BLaER1 treated with 17β-estradiol and CSF1 and Interleukin-3, amounts not matched to agents 10 nM and 100 nM (cell line): ENCODE measurements at regions not wholly inside any gene's neighbourhood (a gene's known extent, or its start where the extent isn't known, plus 50 kb on each side); places are given as distances from the start of the nearest gene placed in this dataset.

Experiments
- H3K27ac ChIP-seq, 11 experiments: shearing (Covaris generic); formaldehyde crosslinking; 2 replicates each; pipeline ENCODE4 v1.8.1; 2022
- H3K27me3 ChIP-seq, 11 experiments: shearing (Covaris generic); formaldehyde crosslinking; 2 replicates each; pipeline ENCODE4 v1.8.1; 2022
- H3K36me3 ChIP-seq, 11 experiments: shearing (Covaris generic); formaldehyde crosslinking; 2 replicates each; pipeline ENCODE4 v1.8.1; 2022
- H3K4me1 ChIP-seq, 10 experiments: shearing (Covaris generic); formaldehyde crosslinking; 2 replicates each; pipeline ENCODE4 v1.8.1; 2022
- H3K4me2 ChIP-seq, 11 experiments: shearing (Covaris generic); formaldehyde crosslinking; 2 replicates each; pipeline ENCODE4 v1.8.1; 2022
- H3K4me3 ChIP-seq, 10 experiments: shearing (Covaris generic); formaldehyde crosslinking; 2 replicates each; pipeline ENCODE4 v1.8.1; 2022
- H3K9ac ChIP-seq, 11 experiments: shearing (Covaris generic); formaldehyde crosslinking; 2 replicates each; pipeline ENCODE4 v1.8.1; 2022
- H3K9me3 ChIP-seq, 11 experiments: shearing (Covaris generic); formaldehyde crosslinking; replicated peaks in 1 of 11; 2 replicates each; pipeline ENCODE4 v1.8.1; 2022
- H4K20me1 ChIP-seq, 11 experiments: shearing (Covaris generic); formaldehyde crosslinking; 2 replicates each; pipeline ENCODE4 v1.8.1; 2022
- Cebpa-rat ChIP-seq, 11 experiments: shearing (Covaris generic); IDR thresholded peaks; 2 replicates each; pipeline ENCODE4 v1.8.1; 2022

GRCh38 chr10:47188156-47188555 lies 111.8 kb upstream of the GDF10 start:
- Histone ChIP-seq H3K36me3 (no peaks in the 10 kb centered on the region), H3K9ac (no peak overlapping the region), H3K27ac (no peak overlapping the region), H3K4me3 (no peak overlapping the region), H3K27me3 (no peaks in the 10 kb centered on the region), H3K9me3 (no peaks in the 10 kb centered on the region), H3K4me1 (no peaks in the 10 kb centered on the region), H3K4me2 (no peak overlapping the region), H4K20me1 (no peaks in the 10 kb centered on the region)
- no peak for TF ChIP-seq Cebpa-rat (IDR thresholded peaks at IDR 0.05)

- H3K4me3 ChIP-seq = no peak overlapping the region
- H3K4me2 ChIP-seq = no peak overlapping the region
- H3K27ac ChIP-seq = no peak overlapping the region
- no peaks in the 10 kb centered on the region for H3K36me3 ChIP-seq
- TF ChIP-seq Cebpa-rat (IDR thresholded peaks at IDR 0.05) = no peak
- no peaks in the 10 kb centered on the region for H3K4me1 ChIP-seq
- H3K9ac ChIP-seq = no peak overlapping the region
- H3K9me3 ChIP-seq = no peaks in the 10 kb centered on the region
- H4K20me1 ChIP-seq = no peaks in the 10 kb centered on the region
- H3K27me3 ChIP-seq = no peaks in the 10 kb centered on the region
These were observed 110.2 kb upstream of the GDF10 start for GRCh38 chr10:47189802-47190201.

- no peak overlapping the region for H3K9ac ChIP-seq
- no peak for TF ChIP-seq Cebpa-rat (IDR thresholded peaks at IDR 0.05)
These were observed 109.7 kb upstream of the GDF10 start for GRCh38 chr10:47190301-47190700.

GRCh38 chr10:47190802-47191450 lies 109.1 kb upstream of the GDF10 start:
- Histone ChIP-seq H3K9ac (no peak overlapping the region), H3K9me3 (no peaks in the 10 kb centered on the region), H3K4me3 (no peak overlapping the region), H3K36me3 (no peaks in the 10 kb centered on the region), H3K27ac (no peak overlapping the region), H3K27me3 (no peaks in the 10 kb centered on the region), H3K4me1 (no peaks in the 10 kb centered on the region), H3K4me2 (no peak overlapping the region), H4K20me1 (no peaks in the 10 kb centered on the region)
- no peak for TF ChIP-seq Cebpa-rat (IDR thresholded peaks at IDR 0.05)

More at GRCh38 chr10:47190301-47190700, 109.7 kb upstream of the GDF10 start:
- no peaks in the 10 kb centered on the region for H4K20me1 ChIP-seq
- H3K4me3 ChIP-seq = no peak overlapping the region
- H3K4me2 ChIP-seq = no peak overlapping the region
- no peaks in the 10 kb centered on the region for H3K4me1 ChIP-seq
- H3K9me3 ChIP-seq = no peaks in the 10 kb centered on the region
- H3K27ac ChIP-seq = no peak overlapping the region
- no peaks in the 10 kb centered on the region for H3K27me3 ChIP-seq
- no peaks in the 10 kb centered on the region for H3K36me3 ChIP-seq

- Histone ChIP-seq H3K9me3 (no peaks in the 10 kb centered on the region), H3K4me1 (no peaks in the 10 kb centered on the region), H3K9ac (no peak overlapping the region), H3K4me2 (no peak overlapping the region), H3K4me3 (no peak overlapping the region), H3K27me3 (no peaks in the 10 kb centered on the region), H4K20me1 (no peaks in the 10 kb centered on the region), H3K27ac (no peak overlapping the region), H3K36me3 (no peaks in the 10 kb centered on the region)
- no peak for TF ChIP-seq Cebpa-rat (IDR thresholded peaks at IDR 0.05)
These were observed 107.7 kb upstream of the GDF10 start for GRCh38 chr10:47192273-47192672.

- no peaks in the 10 kb centered on the region for H3K36me3 ChIP-seq
- no peak overlapping the region for H3K9ac ChIP-seq
- no peak overlapping the region for H3K27ac ChIP-seq
- H3K4me3 ChIP-seq = no peak overlapping the region
- no peak overlapping the region for H3K4me2 ChIP-seq
- no peaks in the 10 kb centered on the region for H3K4me1 ChIP-seq
- no peaks in the 10 kb centered on the region for H3K9me3 ChIP-seq
- no peak for TF ChIP-seq Cebpa-rat (IDR thresholded peaks at IDR 0.05)
- H4K20me1 ChIP-seq = no peaks in the 10 kb centered on the region
- no peaks in the 10 kb centered on the region for H3K27me3 ChIP-seq
These were observed 106.3 kb upstream of the GDF10 start for GRCh38 chr10:47193666-47194065.

GRCh38 chr10:47195274-47195885 lies 104.6 kb upstream of the GDF10 start:
- H4K20me1 ChIP-seq = no peaks in the 10 kb centered on the region
- H3K27ac ChIP-seq = no peak overlapping the region
- no peak for TF ChIP-seq Cebpa-rat (IDR thresholded peaks at IDR 0.05)
- no peak overlapping the region for H3K4me2 ChIP-seq
- H3K36me3 ChIP-seq = no peaks in the 10 kb centered on the region
- H3K9ac ChIP-seq = no peak overlapping the region
- no peak overlapping the region for H3K4me3 ChIP-seq
- no peaks in the 10 kb centered on the region for H3K9me3 ChIP-seq
- no peaks in the 10 kb centered on the region for H3K27me3 ChIP-seq
- H3K4me1 ChIP-seq = no peaks in the 10 kb centered on the region

- no peak overlapping the region for H3K4me3 ChIP-seq
- no peaks in the 10 kb centered on the region for H3K4me1 ChIP-seq
- H4K20me1 ChIP-seq = no peaks in the 10 kb centered on the region
- no peaks in the 10 kb centered on the region for H3K36me3 ChIP-seq
- no peak overlapping the region for H3K27ac ChIP-seq
- peaks cover 0 to 4% (median 0%) of the 10 kb centered on the region in 11 experiments; a peak in 3 of 22 replicates for H3K9me3 ChIP-seq
- no peak overlapping the region for H3K4me2 ChIP-seq
- TF ChIP-seq Cebpa-rat (IDR thresholded peaks at IDR 0.05) = no peak
- no peak overlapping the region for H3K9ac ChIP-seq
- no peaks in the 10 kb centered on the region for H3K27me3 ChIP-seq
These were observed 103.3 kb upstream of the GDF10 start for GRCh38 chr10:47196691-47197090.

GRCh38 chr10:47198221-47198620 lies 101.8 kb upstream of the GDF10 start:
- no peak overlapping the region for H3K4me3 ChIP-seq
- no peak overlapping the region for H3K4me2 ChIP-seq

GRCh38 chr10:47205192-47205591 lies 94.8 kb upstream of the GDF10 start:
- no peak for TF ChIP-seq Cebpa-rat (IDR thresholded peaks at IDR 0.05)
- no peaks in the 10 kb centered on the region for H3K36me3 ChIP-seq
- no peak overlapping the region for H3K4me3 ChIP-seq
- peaks cover 0 to 12% (median 8%) of the 10 kb centered on the region in 10 experiments; a peak in 8 of 20 replicates for H3K4me1 ChIP-seq
- peaks cover 0 to 16% (median 0%) of the 10 kb centered on the region in 11 experiments; a peak in 3 of 22 replicates for H3K9me3 ChIP-seq
- H4K20me1 ChIP-seq = no peaks in the 10 kb centered on the region
- no peak overlapping the region for H3K9ac ChIP-seq
- no peaks in the 10 kb centered on the region for H3K27me3 ChIP-seq
- no peak overlapping the region for H3K4me2 ChIP-seq
- H3K27ac ChIP-seq = no peak overlapping the region

More at GRCh38 chr10:47198221-47198620, 101.8 kb upstream of the GDF10 start:
- Histone ChIP-seq H3K4me1 (no peaks in the 10 kb centered on the region), H3K36me3 (no peaks in the 10 kb centered on the region), H3K27ac (no peak overlapping the region), H3K27me3 (no peaks in the 10 kb centered on the region), H4K20me1 (no peaks in the 10 kb centered on the region), H3K9ac (no peak overlapping the region), H3K9me3 (peaks cover 0 to 14% (median 0%) of the 10 kb centered on the region in 11 experiments; a peak in 3 of 22 replicates)
- no peak for TF ChIP-seq Cebpa-rat (IDR thresholded peaks at IDR 0.05)
